Breast epithelium (tissue), 3 donors: ENCODE measurements at regions not wholly inside any gene's neighbourhood (a gene's known extent, or its start where the extent isn't known, plus 50 kb on each side); places are given as distances from the start of the nearest gene placed in this dataset.

Experiments used
- CTCF ChIP-seq, 3 donors: fragments of 450-650 bp; IDR thresholded peaks; one replicate each; pipeline ENCODE4 v1.5.1; 2016 to 2017; ENCODE audit warnings: antibody characterized with exemption in 3 of 3, mild to moderate bottlenecking in 3 of 3, moderate library complexity in 3 of 3
- POLR2A ChIP-seq: fragments of 450-650 bp; IDR thresholded peaks from one replicate; pipeline ENCODE4 v1.6.1; 2016; ENCODE audit warnings: antibody characterized with exemption, mild to moderate bottlenecking, moderate library complexity
- POLR2AphosphoS5 ChIP-seq, 3 donors: sonication (generic); formaldehyde crosslinking; IDR thresholded peaks; one replicate each; pipeline ENCODE4 v1.6.1; 2017; ENCODE audit warnings: antibody characterized with exemption in 3 of 3

- TF ChIP-seq CTCF (IDR thresholded peaks at IDR 0.05): no peak
- TF ChIP-seq POLR2A: no peak
- no peak for TF ChIP-seq POLR2AphosphoS5 (IDR thresholded peaks at IDR 0.05)
These were observed 106.5 kb downstream of the C12orf50 start for GRCh38 chr12:87922736-87923135.
